Sciatic nerve (tissue), 2 donors: ENCODE measurements at regions not wholly inside any gene's neighbourhood (a gene's known extent, or its start where the extent isn't known, plus 50 kb on each side); places are given as distances from the start of the nearest gene placed in this dataset.

ENCODE experiments used
- ATAC-seq: fragments of 200-7000 bp; cut with Tn5 transposase; one replicate; pipeline ENCODE4 v1.9.1; 2020; ENCODE audit warnings: mild to moderate bottlenecking, moderate library complexity
- DNase-seq: peaks from one replicate; pipeline ENCODE4 v3.0.0-alpha.2; 2020; ENCODE audit warnings: low spot score
- intact Hi-C: fragments of 100-400 bp; cut with DNase I; formaldehyde crosslinking; loops from one replicate; pipeline ENCODE4 v1.14.2; 2022
- donor health status: DM: no; HTN: no; CAD: no.
- donor health status: DM: no; HTN: no; CAD: no.

GRCh38 chr11:33646629-33647028 lies 54.0 kb downstream of the C11orf91 start:
- peak; percentile 52 for ATAC-seq
- no peak for DNase-seq
- intact Hi-C loops, result no loop called here

DNA sequence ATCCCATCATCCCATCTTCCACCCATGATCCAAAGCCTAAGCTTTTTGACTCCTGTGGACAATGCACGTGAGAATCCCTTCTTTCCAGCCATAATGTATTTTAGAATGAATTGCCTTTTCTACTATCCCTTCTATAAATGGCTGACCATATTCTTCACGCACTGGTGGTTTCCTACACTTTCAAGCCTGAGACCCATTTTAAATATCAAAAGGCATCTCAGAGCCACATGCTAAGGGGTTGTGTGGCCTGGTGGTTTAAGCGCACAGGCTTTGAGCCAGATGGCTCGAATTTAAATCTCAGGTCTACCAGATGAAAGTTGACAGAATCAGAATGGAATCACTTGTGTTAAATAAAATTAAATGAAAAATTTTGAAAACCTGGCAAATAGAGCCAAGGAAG lies 54.5 kb downstream of the C11orf91 start:
- ATAC-seq (no peak), DNase-seq (no peak)
- intact Hi-C loops, result no loop called here

- ATAC-seq (no peak), DNase-seq (no peak)
- intact Hi-C loops, result no loop called here
Observed at GRCh38 chr11:33645686-33646085, 54.9 kb downstream of the C11orf91 start.

GRCh38 chr11:33643167-33643824 lies 57.3 kb downstream of the C11orf91 start:
- DNase-seq (no peak), ATAC-seq (no peak)
- intact Hi-C loops, result no loop called here

GRCh38 chr11:33642461-33643166 lies 58.0 kb downstream of the C11orf91 start:
- intact Hi-C loops, result no loop called here
- DNase-seq, result no peak
- no peak for ATAC-seq

GRCh38 chr11:33640730-33641371 lies 59.8 kb downstream of the C11orf91 start:
- intact Hi-C loops, result no loop called here
- no peak for ATAC-seq

GRCh38 chr11:33638608-33639007 lies 62.0 kb downstream of the C11orf91 start:
- no peak for ATAC-seq
- no peak for DNase-seq
- intact Hi-C loops, result no loop called here

More at GRCh38 chr11:33640730-33641371, 59.8 kb downstream of the C11orf91 start:
- DNase-seq, result no peak

- no peak for ATAC-seq
- DNase-seq, result no peak
- intact Hi-C loops, result no loop called here
Observed at GRCh38 chr11:33636104-33636503, 64.5 kb downstream of the C11orf91 start.

GRCh38 chr11:33635161-33635560 lies 65.5 kb downstream of the C11orf91 start:
- ATAC-seq (peak; percentile 55), DNase-seq (no peak)
- intact Hi-C loops, result no loop called here

DNA sequence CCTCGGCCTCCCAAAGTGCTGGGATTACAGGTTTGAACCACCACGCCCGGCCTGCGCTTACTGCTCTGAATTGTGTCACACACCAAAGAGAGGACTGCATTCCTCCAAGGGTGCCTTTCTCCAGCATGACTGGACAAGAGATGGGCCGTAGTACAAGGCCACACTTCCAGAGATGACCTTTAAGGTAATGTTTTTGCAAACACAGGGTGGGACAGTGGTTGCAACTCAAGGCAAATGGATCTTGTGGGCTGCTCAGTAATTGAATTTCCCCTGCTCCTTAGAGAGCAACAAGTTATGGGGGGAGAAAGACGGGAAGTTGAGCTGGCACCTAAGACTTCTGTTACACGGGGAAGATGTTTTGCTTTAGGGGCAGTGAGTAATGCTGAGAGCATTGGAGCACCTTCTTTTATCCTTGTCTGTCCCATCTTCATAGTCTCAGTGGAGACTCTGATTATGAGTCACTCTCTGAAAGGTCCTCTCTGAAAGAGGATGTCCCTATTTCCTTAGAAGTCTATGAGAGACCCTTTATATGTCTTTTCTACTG lies 66.3 kb downstream of the C11orf91 start:
- DNase-seq (no peak), ATAC-seq (no peak)
- intact Hi-C loops, result no loop called here

DNA sequence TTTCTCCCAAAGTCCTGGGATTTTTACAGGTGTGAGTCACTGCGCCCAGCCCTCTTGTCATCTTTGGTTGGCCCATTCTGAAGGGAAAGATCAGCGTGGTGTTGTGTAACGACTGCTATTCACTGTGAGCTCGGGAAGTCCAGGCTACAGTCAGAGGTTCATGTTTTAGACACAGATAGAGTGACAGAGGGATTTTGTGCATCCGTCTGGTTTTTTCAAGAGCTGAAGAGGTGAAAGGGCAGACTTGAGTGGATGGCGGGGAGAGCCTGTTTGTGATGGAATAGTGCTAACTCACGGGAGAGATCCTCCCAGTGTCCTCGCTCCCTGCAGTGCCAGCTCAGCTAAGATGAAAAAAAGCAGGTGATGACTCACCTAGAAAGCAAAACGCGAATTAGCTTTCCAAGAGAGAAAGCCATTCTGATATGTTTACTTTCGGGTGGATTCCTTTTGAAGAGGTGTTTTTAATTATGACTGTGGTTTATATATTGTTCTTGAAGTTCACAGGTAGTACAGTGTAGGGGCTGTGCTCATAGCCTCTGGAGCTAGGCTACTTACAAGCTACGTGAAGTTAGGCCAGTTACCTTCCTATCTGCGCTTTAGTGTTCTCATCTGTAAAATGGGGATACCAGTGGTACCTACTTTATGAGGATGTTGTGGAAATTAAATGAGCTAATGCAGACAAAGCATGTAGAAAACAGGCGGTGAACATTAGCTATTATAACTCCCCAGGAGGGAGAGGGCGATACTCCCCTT lies 67.2 kb downstream of the C11orf91 start:
- no peak for ATAC-seq
- intact Hi-C loops, result no loop called here
- DNase-seq, result no peak

DNA sequence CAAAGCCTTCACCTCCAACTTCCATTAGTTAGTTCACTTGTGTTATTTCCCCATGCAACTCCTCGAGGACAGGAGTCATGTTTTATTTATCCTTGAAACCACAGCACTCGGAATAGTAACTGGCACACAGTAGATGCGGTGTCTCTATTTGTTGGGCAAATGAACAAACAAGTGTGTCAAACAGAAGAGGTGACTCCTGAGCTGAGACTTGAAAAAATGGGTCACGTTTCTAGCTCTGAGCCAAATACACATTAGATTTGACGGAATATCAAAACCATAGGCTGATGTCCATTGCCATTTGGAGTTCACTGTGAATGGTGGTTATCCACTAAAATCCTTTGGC lies 68.9 kb downstream of the C11orf91 start:
- ATAC-seq (no peak), DNase-seq (no peak)
- intact Hi-C loops, result no loop called here

DNA sequence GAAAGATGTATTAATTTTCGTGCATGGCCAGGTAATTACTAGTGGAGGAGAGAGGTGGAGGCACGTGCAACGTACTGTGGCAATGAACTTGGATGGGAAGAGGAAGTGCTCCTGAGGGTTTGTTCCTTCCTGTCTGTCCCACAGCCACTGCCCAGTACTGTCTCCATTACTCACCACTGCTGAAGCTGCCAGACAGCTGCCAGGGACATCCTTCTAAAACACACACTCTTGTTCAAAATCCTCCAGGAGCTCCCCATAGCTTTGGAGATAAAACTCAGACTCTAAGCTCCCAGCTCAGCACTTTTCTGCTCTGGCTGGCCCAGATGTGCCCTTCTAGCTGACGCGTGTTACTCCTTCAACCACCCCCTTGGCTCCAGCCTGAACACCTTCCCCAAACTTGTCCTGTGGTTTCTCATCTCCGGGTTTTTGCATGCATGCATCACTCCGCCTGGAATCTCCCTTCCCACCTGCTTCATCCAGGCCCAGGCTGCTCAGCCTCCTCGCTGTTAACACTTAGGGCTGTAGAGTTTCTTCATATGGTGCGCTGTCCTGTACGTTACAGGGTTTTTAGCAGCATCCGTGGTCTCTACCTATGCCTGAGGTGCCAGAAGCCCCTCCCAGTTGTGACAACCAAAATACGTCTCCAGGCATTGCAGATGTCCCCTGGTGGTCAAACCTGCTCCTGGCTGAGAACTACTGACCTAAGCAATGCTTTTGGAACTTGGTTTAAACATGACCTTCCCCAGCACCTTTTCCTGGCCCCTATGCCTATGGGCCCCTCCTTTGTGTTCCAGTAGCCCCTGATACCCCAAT lies 69.5 kb downstream of the C11orf91 start:
- ATAC-seq, result no peak
- intact Hi-C loops, result no loop called here
- DNase-seq, result no peak

DNA sequence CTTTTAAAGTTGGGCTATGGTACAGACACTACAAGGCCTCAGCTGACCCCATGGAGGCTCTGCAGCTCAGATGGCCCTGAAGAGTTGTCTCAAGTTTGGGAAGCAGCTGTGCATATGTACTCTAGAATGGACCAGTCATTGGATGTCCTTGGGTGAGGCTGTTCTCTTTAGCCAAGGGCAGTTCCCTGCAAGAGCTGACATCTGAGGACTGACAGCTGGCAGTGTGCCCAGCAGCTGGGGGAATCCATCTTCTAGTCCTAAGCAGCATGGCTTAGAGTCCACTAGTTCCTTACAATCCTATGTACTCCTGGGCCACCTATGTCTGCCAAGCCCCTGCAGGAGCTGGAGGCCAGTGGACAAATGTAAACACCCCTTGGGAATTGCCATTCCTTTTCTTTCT lies 76.5 kb downstream of the C11orf91 start:
- intact Hi-C loops, result no loop called here
- DNase-seq, result no peak
- no peak for ATAC-seq

- DNase-seq, result no peak
- intact Hi-C loops, result no loop called here
- no peak for ATAC-seq
Observed at GRCh38 chr11:33622806-33623205, 77.8 kb downstream of the C11orf91 start.

GRCh38 chr11:33622186-33622585 lies 78.4 kb downstream of the C11orf91 start:
- peak; percentile 97 for ATAC-seq
- intact Hi-C loops, result no loop called here

DNA sequence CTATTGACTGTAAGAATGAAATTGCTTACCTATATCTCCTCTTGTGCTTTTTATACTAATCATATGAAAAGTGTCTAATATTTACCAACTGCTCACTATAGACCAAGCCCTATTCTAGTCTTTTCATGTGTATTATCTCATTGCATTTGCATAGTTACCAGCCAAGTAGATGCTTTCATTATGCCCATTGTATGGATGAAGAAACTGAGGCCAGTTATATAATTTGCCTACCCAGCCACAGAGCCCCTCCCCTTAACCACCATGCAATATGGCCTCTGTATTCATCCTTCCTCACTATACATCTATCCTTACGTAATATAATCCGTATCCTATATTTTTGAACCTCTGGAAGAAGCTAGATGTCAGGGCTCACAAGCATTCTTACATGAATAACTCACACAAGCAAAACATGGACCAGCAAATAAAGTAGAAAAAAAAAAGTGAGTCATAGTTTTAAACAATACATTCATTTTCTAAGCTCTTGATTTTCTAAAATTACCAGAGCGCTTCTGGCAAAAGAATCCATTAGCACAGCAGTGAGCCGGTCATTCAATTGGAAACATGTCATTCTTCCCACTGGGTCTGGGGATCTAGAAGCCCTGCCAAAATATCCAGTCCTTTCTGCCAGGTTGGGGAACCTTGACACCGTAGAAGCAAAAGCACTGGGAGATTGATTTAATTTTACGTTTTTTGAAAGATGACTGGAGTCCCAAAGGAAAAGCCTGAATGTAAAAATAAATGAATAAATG lies 80.0 kb downstream of the C11orf91 start:
- intact Hi-C loops, result no loop called here
- no peak for DNase-seq
- ATAC-seq, result peak; percentile 40

More at GRCh38 chr11:33622186-33622585, 78.4 kb downstream of the C11orf91 start:
- no peak for DNase-seq

- ATAC-seq (no peak), DNase-seq (no peak)
- intact Hi-C loops, result loop anchor here (5.0 kb wide), 1 partner anchor 1808 kb away; no protein-coding TSS in a partner anchor
Observed at GRCh38 chr11:33618956-33619355, 81.7 kb downstream of the C11orf91 start.
